Spleen (tissue), 11 donors: ENCODE measurements at regions not wholly inside any gene's neighbourhood (a gene's known extent, or its start where the extent isn't known, plus 50 kb on each side); places are given as distances from the start of the nearest gene placed in this dataset.
"Not testable (repeated sequence)": the region's sequence is repeated elsewhere in the genome, so short reads cannot be mapped to it uniquely, and the experiment has no call there.

ENCODE experiments used
- DNase-seq: peaks from one replicate; pipeline ENCODE4 v3.0.0-alpha.2; 2020
- H3K27ac ChIP-seq, 8 donors: fragments of 200-600 bp; sonication (generic) in 7 of 8; 1 replicate in 4 of 8; 2 replicates in 4 of 8; pipeline versions ENCODE4 v1.5.0 to v1.8.0; 2016 to 2021; ENCODE audit warnings: inconsistent platforms in 4 of 8, mild to moderate bottlenecking in 4 of 8, moderate library complexity in 1 of 8
- H3K27me3 ChIP-seq, 7 donors: fragments of 200-600 bp; sonication (generic) in 6 of 7; replicated peaks in 1 of 7; 1 replicate in 4 of 7; 2 replicates in 3 of 7; pipeline versions ENCODE4 v1.5.0 to v1.8.0; 2016 to 2021; ENCODE audit warnings: inconsistent platforms in 3 of 7, mild to moderate bottlenecking in 1 of 7
- H3K36me3 ChIP-seq, 6 donors: fragments of 200-600 bp; sonication (generic) in 5 of 6; 1 replicate in 4 of 6; 2 replicates in 2 of 6; pipeline versions ENCODE4 v1.5.0 to v1.8.0; 2016 to 2021; ENCODE audit warnings: inconsistent platforms in 2 of 6
- H3K4me1 ChIP-seq, 6 donors: fragments of 200-600 bp; sonication (generic) in 5 of 6; 1 replicate in 3 of 6; 2 replicates in 3 of 6; pipeline versions ENCODE4 v1.5.0 to v1.8.0; 2016 to 2021; ENCODE audit warnings: inconsistent platforms in 3 of 6
- H3K4me3 ChIP-seq, 8 donors: fragments of 200-600 bp; sonication (generic) in 7 of 8; 1 replicate in 4 of 8; 2 replicates in 4 of 8; pipeline versions ENCODE4 v1.5.0 to v1.8.0; 2016 to 2021; ENCODE audit warnings: inconsistent platforms in 4 of 8, mild to moderate bottlenecking in 4 of 8, moderate library complexity in 2 of 8
- H3K9me3 ChIP-seq, 8 donors: fragments of 200-600 bp; sonication (generic) in 7 of 8; 1 replicate in 4 of 8; 2 replicates in 4 of 8; pipeline versions ENCODE4 v1.5.0 to v1.8.0; 2016 to 2021; ENCODE audit warnings: inconsistent platforms in 4 of 8
- POLR2A ChIP-seq, 3 donors: fragments of 450-650 bp; IDR thresholded peaks; one replicate each; pipeline ENCODE4 v1.5.1; 2017; ENCODE audit warnings: antibody characterized with exemption in 3 of 3, mild to moderate bottlenecking in 1 of 3
- POLR2AphosphoS5 ChIP-seq, 3 donors: sonication (generic); formaldehyde crosslinking; IDR thresholded peaks; one replicate each; pipeline ENCODE4 v1.5.1; 2017; ENCODE audit warnings: antibody characterized with exemption in 3 of 3
- WGBS, 5 donors: extraction: QIAGEN DNeasy Blood & Tissue Kit in 3 of 5; methylation state at CpG; one replicate each; pipeline versions ENCODE4 v1.1.5 to v1.1.7; 2013 to 2018; 5-methylcytosine and 5-hydroxymethylcytosine counted together
- intact Hi-C: fragments of 100-400 bp; cut with DNase I; formaldehyde crosslinking; loops from one replicate; pipeline ENCODE4 v1.15.0; 2023; ENCODE audit warnings: low total_unique reads
- TF ChIP-seq, protein P1 (sequence below), 11 experiments: fragments of 200-600 bp in 7 of 11; fragments of 450-650 bp in 4 of 11; sonication (generic) in 4 of 11; IDR thresholded peaks in 8 of 11; conservative IDR thresholded peaks in 3 of 11; 1 replicate in 7 of 11; 2 replicates in 4 of 11; pipeline versions ENCODE4 v1.4.0 to v1.8.0; 2016 to 2021; ENCODE audit warnings: antibody characterized with exemption in 11 of 11, inconsistent platforms in 4 of 11, mild to moderate bottlenecking in 1 of 11
- donor health status: healthy with polysubstance abuse.
- donor health status: DM: no; HTN: no; CAD: no; lungs with moderate emphysema.
- donor health status: DM: no; HTN: no; CAD: no.
- donor health status: Bipolar disorder and iron deficiency.
- donor health status: healthy.
- donor health status: DM: no; HTN: no; CAD: no.
- donor health status: DM: yes; HTN: yes; CAD: no.

- Histone ChIP-seq H3K9me3 (no peaks in the 10 kb centered on the region), H3K4me1 (no peaks in the 10 kb centered on the region), H3K36me3 (no peaks in the 10 kb centered on the region), H3K27me3 (no peaks in the 10 kb centered on the region), H3K4me3 (no peak overlapping the region), H3K27ac (no peak overlapping the region)
- DNase-seq: no peak
- intact Hi-C loops: no loop called here
- 72 to 86% (median 80%) methylated on average over 4 to 8 of the region's 8 CpGs for WGBS, 5 donors
- TF ChIP-seq POLR2AphosphoS5 (IDR thresholded peaks at IDR 0.05): no peak
- no peak for TF ChIP-seq POLR2A (IDR thresholded peaks at IDR 0.05)
- TF ChIP-seq, protein P1, sequence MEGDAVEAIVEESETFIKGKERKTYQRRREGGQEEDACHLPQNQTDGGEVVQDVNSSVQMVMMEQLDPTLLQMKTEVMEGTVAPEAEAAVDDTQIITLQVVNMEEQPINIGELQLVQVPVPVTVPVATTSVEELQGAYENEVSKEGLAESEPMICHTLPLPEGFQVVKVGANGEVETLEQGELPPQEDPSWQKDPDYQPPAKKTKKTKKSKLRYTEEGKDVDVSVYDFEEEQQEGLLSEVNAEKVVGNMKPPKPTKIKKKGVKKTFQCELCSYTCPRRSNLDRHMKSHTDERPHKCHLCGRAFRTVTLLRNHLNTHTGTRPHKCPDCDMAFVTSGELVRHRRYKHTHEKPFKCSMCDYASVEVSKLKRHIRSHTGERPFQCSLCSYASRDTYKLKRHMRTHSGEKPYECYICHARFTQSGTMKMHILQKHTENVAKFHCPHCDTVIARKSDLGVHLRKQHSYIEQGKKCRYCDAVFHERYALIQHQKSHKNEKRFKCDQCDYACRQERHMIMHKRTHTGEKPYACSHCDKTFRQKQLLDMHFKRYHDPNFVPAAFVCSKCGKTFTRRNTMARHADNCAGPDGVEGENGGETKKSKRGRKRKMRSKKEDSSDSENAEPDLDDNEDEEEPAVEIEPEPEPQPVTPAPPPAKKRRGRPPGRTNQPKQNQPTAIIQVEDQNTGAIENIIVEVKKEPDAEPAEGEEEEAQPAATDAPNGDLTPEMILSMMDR (IDR thresholded peaks at IDR 0.05 in 8 of 11, conservative IDR thresholded peaks at IDR 0.05 in 3 of 11): no peak
Observed at GRCh38 chrX:3485727-3486126, 139.3 kb upstream of the MXRA5 start.

- Histone ChIP-seq H3K27me3 (no peaks in the 10 kb centered on the region), H3K27ac (no peak overlapping the region), H3K4me1 (no peaks in the 10 kb centered on the region), H3K36me3 (no peaks in the 10 kb centered on the region), H3K9me3 (peaks cover 0 to 5% (median 0%) of the 10 kb centered on the region in 8 donors), H3K4me3 (no peak overlapping the region)
- intact Hi-C loops: no loop called here
- TF ChIP-seq, protein P1 (IDR thresholded peaks at IDR 0.05 in 8 of 11, conservative IDR thresholded peaks at IDR 0.05 in 3 of 11): no peak
- no peak for TF ChIP-seq POLR2AphosphoS5 (IDR thresholded peaks at IDR 0.05)
- no peak for TF ChIP-seq POLR2A (IDR thresholded peaks at IDR 0.05)
- DNase-seq: no peak
- 76 to 85% (median 81%) methylated on average over 4 of the region's 4 CpGs for WGBS, 5 donors
Observed at GRCh38 chrX:3479026-3479425, 132.6 kb upstream of the MXRA5 start.

DNA sequence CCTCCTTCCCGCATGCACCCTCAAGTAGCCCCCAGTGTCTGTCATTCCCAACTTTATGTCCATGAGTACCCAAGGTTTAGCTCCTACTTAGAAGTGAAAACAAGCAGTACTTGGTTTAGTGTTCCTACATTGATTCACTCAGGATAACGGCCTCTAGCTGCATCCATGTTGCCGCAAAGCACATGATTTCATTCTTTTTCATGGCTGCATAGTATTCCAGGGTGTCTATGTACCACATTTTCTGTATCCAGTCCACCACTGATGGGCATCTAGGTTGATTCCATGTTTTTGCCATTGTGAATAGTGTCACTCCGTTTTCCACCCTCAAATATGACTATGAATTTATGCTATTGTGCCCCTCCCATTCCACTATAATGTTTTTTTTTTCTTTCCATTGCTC lies 130.5 kb upstream of the MXRA5 start:
- Histone ChIP-seq H3K36me3 (no peaks in the 10 kb centered on the region), H3K27ac (no peak overlapping the region), H3K9me3 (peaks cover 0 to 5% (median 0%) of the 10 kb centered on the region in 8 donors), H3K27me3 (no peaks in the 10 kb centered on the region), H3K4me1 (no peaks in the 10 kb centered on the region), H3K4me3 (no peak overlapping the region)
- intact Hi-C loops: no loop called here
- TF ChIP-seq, protein P1 (IDR thresholded peaks at IDR 0.05 in 8 of 11, conservative IDR thresholded peaks at IDR 0.05 in 3 of 11): no peak
- TF ChIP-seq POLR2A (IDR thresholded peaks at IDR 0.05) (no peak), POLR2AphosphoS5 (IDR thresholded peaks at IDR 0.05) (no peak)
- no peak for DNase-seq
- WGBS, 5 donors: 76 to 93% (median 80%) methylated on average over 4 of the region's 4 CpGs

- H3K27me3 ChIP-seq, H3K4me3 ChIP-seq, DNase-seq, H3K4me1 ChIP-seq, H3K36me3 ChIP-seq, intact Hi-C loops, H3K9me3 ChIP-seq: not testable (repeated sequence)
- WGBS, 5 donors: 67 to 84% (median 70%) methylated on average over 7 of the region's 7 CpGs
- H3K27ac ChIP-seq: peak overlapping the region in 4 of 8 donors; percentile 21 to 60 (median 46)
Observed at GRCh38 chrX:3470211-3470679, 123.8 kb upstream of the MXRA5 start.

GRCh38 chrX:3468031-3468430 lies 121.6 kb upstream of the MXRA5 start:
- H3K27me3 ChIP-seq: no peaks in the 10 kb centered on the region
- intact Hi-C loops: no loop called here
- no peak overlapping the region for H3K27ac ChIP-seq
- no peaks in the 10 kb centered on the region for H3K9me3 ChIP-seq
- TF ChIP-seq, protein P1 (IDR thresholded peaks at IDR 0.05 in 8 of 11, conservative IDR thresholded peaks at IDR 0.05 in 3 of 11): no peak
- TF ChIP-seq POLR2AphosphoS5 (IDR thresholded peaks at IDR 0.05) (no peak), POLR2A (IDR thresholded peaks at IDR 0.05) (no peak)
- no peaks in the 10 kb centered on the region for H3K4me1 ChIP-seq
- H3K36me3 ChIP-seq: no peaks in the 10 kb centered on the region
- no peak overlapping the region for H3K4me3 ChIP-seq
- no peak for DNase-seq
- 86 to 95% (median 94%) methylated on average over 2 of the region's 2 CpGs; no CpG with 5 or more reads in 1 of the 5 donors for WGBS, 5 donors
